Suprapubic skin (tissue), 3 donors: ENCODE measurements at regions not wholly inside any gene's neighbourhood (a gene's known extent, or its start where the extent isn't known, plus 50 kb on each side); places are given as distances from the start of the nearest gene placed in this dataset.

Experiments used
- EP300 ChIP-seq: sonication (generic); formaldehyde crosslinking; IDR thresholded peaks from one replicate; pipeline ENCODE4 v1.6.1; 2017; ENCODE audit warnings: antibody characterized with exemption
- POLR2A ChIP-seq, 2 donors: fragments of 450-650 bp; IDR thresholded peaks; one replicate each; pipeline ENCODE4 v1.6.1; 2017; ENCODE audit warnings: antibody characterized with exemption in 2 of 2, mild to moderate bottlenecking in 2 of 2, moderate library complexity in 2 of 2
- TF ChIP-seq, protein P1 (sequence below), 2 donors: fragments of 200-600 bp in 1 of 2; fragments of 450-650 bp in 1 of 2; sonication (generic) in 1 of 2; IDR thresholded peaks; one replicate each; pipeline ENCODE4 v1.5.1; 2016 to 2019; ENCODE audit warnings: antibody characterized with exemption in 2 of 2, mild to moderate bottlenecking in 1 of 2, moderate library complexity in 1 of 2

DNA sequence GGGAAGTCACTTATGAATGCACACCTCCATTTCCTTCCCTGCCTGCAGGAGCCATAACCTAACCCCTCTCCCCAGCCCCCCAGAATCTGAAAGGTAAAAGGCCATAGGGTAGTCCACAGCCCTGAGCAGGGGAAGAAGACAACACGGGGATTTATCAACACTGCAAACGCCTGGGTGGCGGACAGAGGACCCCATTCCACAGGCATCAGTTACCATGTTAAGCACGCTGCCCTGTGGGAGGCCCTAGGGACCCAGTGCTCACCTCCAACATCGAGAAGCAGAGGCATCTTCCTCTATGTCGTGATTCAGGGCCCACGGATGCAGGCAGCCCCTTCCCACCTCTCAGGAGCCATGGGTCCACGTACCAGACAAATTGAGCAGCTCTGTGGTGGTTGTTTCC is 523.8 kb downstream of the MATN1 start:
- TF ChIP-seq, protein P1, sequence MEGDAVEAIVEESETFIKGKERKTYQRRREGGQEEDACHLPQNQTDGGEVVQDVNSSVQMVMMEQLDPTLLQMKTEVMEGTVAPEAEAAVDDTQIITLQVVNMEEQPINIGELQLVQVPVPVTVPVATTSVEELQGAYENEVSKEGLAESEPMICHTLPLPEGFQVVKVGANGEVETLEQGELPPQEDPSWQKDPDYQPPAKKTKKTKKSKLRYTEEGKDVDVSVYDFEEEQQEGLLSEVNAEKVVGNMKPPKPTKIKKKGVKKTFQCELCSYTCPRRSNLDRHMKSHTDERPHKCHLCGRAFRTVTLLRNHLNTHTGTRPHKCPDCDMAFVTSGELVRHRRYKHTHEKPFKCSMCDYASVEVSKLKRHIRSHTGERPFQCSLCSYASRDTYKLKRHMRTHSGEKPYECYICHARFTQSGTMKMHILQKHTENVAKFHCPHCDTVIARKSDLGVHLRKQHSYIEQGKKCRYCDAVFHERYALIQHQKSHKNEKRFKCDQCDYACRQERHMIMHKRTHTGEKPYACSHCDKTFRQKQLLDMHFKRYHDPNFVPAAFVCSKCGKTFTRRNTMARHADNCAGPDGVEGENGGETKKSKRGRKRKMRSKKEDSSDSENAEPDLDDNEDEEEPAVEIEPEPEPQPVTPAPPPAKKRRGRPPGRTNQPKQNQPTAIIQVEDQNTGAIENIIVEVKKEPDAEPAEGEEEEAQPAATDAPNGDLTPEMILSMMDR (IDR thresholded peaks at IDR 0.05) = no peak
- TF ChIP-seq EP300 (no peak), POLR2A (IDR thresholded peaks at IDR 0.05) (no peak)
